Lung (tissue), 11 donors: ENCODE measurements at regions not wholly inside any gene's neighbourhood (a gene's known extent, or its start where the extent isn't known, plus 50 kb on each side); places are given as distances from the start of the nearest gene placed in this dataset.

Experiments used
- ATAC-seq: fragments of 200-7000 bp; cut with Tn5 transposase; one replicate; pipeline ENCODE4 v1.9.1; 2020; ENCODE audit warnings: moderate number of reproducible peaks; ENCODE audit not compliant: insufficient read depth, low FRiP score
- DNase-seq, 3 donors: peaks; one replicate each; pipeline ENCODE4 v3.0.0-alpha.2; 2013 to 2017
- H3K27ac ChIP-seq, 2 donors: one replicate each; pipeline ENCODE4 v1.5.1; 2013; ENCODE audit warnings: mild to moderate bottlenecking in 2 of 2, moderate library complexity in 2 of 2, control low read depth in 1 of 2, inconsistent platforms in 1 of 2, low read depth in 1 of 2, low read length in 1 of 2
- H3K27me3 ChIP-seq, 3 donors: one replicate each; pipeline ENCODE4 v1.5.1; 2013; ENCODE audit warnings: low read length in 2 of 3; ENCODE audit not compliant: control insufficient read depth in 3 of 3, insufficient read depth in 3 of 3
- H3K36me3 ChIP-seq, 4 donors: one replicate each; pipeline ENCODE4 v1.5.1; 2013; ENCODE audit warnings: low read length in 4 of 4, mild to moderate bottlenecking in 1 of 4, moderate library complexity in 1 of 4; ENCODE audit not compliant: control insufficient read depth in 4 of 4, insufficient read depth in 4 of 4
- H3K4me1 ChIP-seq, 5 donors: one replicate each; pipeline ENCODE4 v1.5.1; 2013; ENCODE audit warnings: low read length in 5 of 5, mild to moderate bottlenecking in 2 of 5, moderate library complexity in 1 of 5; ENCODE audit not compliant: control insufficient read depth in 5 of 5, insufficient read depth in 5 of 5
- H3K4me3 ChIP-seq: one replicate; pipeline ENCODE4 v1.5.1; 2013; ENCODE audit warnings: mild to moderate bottlenecking, control low read depth, moderate library complexity
- H3K9ac ChIP-seq, 2 donors: one replicate each; pipeline ENCODE4 v1.5.1; 2013; ENCODE audit warnings: low read length in 2 of 2, control low read depth in 1 of 2; ENCODE audit not compliant: insufficient read depth in 1 of 2
- H3K9me3 ChIP-seq, 4 donors: one replicate each; pipeline ENCODE4 v1.5.1; 2013; ENCODE audit warnings: low read length in 3 of 4, mild to moderate bottlenecking in 1 of 4, moderate library complexity in 1 of 4; ENCODE audit not compliant: control insufficient read depth in 4 of 4, insufficient read depth in 3 of 4
- WGBS, 2 donors: extraction: QIAGEN DNeasy Blood & Tissue Kit; methylation state at CpG; one replicate each; pipeline ENCODE4 v1.1.7; 2013; 5-methylcytosine and 5-hydroxymethylcytosine counted together
- TF ChIP-seq, protein P1 (sequence below): IDR thresholded peaks from 2 replicates; pipeline ENCODE4 v1.5.1; 2012; ENCODE audit warnings: mild to moderate bottlenecking; ENCODE audit errors: control extremely low read depth, extremely low read depth
- donor health status: control.
- donor health status: control.
- donor health status: Bipolar disorder and iron deficiency.
- donor health status: healthy.
- donor health status: DM: yes; HTN: yes; CAD: no.

DNA sequence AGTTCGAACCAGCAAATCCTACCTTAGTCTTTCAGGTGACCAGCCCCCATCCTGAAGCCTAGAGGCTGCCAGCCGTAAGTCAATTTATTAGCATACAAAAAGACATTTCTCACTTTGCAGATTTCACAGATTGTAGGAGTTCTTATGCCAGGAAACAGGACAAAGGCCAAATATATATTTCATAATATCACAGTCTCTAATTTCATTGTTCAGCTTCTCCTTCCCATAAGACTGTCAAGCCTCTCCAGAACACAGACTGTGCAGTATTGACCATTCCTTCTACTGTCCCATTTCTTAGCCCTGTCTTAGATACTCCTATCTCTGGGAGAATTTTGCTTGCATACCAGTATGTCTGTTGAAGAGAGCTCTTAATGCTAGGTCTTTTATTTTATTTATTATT lies 89.2 kb upstream of the RESF1 start:
- Histone ChIP-seq H3K4me1 (no peaks in the 10 kb centered on the region), H3K36me3 (no peaks in the 10 kb centered on the region), H3K9me3 (peaks cover 0 to 2% (median 0%) of the 10 kb centered on the region in 4 donors), H3K4me3 (no peak overlapping the region), H3K27ac (no peak overlapping the region), H3K9ac (no peak overlapping the region), H3K27me3 (no peaks in the 10 kb centered on the region)
- DNase-seq (no peak), ATAC-seq (no peak)
- TF ChIP-seq, protein P1, sequence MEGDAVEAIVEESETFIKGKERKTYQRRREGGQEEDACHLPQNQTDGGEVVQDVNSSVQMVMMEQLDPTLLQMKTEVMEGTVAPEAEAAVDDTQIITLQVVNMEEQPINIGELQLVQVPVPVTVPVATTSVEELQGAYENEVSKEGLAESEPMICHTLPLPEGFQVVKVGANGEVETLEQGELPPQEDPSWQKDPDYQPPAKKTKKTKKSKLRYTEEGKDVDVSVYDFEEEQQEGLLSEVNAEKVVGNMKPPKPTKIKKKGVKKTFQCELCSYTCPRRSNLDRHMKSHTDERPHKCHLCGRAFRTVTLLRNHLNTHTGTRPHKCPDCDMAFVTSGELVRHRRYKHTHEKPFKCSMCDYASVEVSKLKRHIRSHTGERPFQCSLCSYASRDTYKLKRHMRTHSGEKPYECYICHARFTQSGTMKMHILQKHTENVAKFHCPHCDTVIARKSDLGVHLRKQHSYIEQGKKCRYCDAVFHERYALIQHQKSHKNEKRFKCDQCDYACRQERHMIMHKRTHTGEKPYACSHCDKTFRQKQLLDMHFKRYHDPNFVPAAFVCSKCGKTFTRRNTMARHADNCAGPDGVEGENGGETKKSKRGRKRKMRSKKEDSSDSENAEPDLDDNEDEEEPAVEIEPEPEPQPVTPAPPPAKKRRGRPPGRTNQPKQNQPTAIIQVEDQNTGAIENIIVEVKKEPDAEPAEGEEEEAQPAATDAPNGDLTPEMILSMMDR: no peak
- WGBS, 2 donors: 79 to 80% methylated on average over 2 of the region's 2 CpGs

DNA sequence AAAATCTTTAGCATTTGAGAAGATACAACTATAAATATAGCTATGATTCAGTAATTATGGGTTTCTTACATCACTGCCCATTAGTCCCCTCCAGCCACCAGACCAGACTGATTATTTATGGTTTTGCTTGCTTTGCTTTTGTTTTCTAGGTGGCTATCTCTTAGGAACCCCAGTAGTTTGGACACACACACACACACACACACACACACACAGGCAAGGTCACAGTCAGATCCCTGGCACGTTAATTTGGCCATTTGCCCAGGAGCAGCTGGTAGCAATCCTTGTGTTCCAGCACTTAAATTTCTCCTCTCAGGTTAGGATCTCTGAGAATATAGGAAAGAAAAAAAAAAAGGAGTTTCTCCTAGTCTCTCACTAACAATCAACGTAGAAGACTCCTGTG lies 90.2 kb upstream of the RESF1 start:
- DNase-seq: peak in 1 of 3 donors; percentile 13
- 30 to 37% methylated on average over 2 of the region's 2 CpGs for WGBS, 2 donors

DNA sequence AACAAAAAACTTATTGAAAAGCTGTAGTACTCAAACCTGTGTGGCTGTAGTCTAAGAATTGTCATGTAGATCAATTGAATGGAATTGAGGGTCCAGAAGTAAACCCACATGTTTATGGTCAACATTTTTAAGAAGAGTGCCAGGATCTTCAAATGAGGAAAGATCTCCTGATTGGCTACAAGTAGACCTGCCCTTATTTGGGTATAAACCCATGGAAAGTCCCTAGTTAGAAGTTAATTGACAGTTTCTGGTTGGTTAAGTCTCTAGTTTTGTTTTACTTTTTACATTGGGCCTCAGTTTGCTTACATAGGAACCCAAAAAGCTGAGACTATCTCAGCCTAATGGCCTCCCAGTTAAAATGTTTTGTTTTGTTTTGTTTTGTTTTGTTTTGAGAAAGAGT lies 91.9 kb upstream of the RESF1 start:
- TF ChIP-seq, protein P1: no peak
- DNase-seq (no peak), ATAC-seq (no peak)
- Histone ChIP-seq H3K4me3 (no peak overlapping the region), H3K9me3 (no peaks in the 10 kb centered on the region), H3K4me1 (no peaks in the 10 kb centered on the region), H3K27ac (no peak overlapping the region), H3K9ac (no peak overlapping the region), H3K27me3 (no peaks in the 10 kb centered on the region), H3K36me3 (no peaks in the 10 kb centered on the region)

More for the DNA sequence above, 90.2 kb upstream of the RESF1 start:
- H3K9ac ChIP-seq: no peak overlapping the region
- H3K27ac ChIP-seq: no peak overlapping the region
- no peaks in the 10 kb centered on the region for H3K4me1 ChIP-seq
- TF ChIP-seq, protein P1: no peak
- no peaks in the 10 kb centered on the region for H3K36me3 ChIP-seq
- no peak overlapping the region for H3K4me3 ChIP-seq
- ATAC-seq: no peak
- no peaks in the 10 kb centered on the region for H3K27me3 ChIP-seq
- H3K9me3 ChIP-seq: peaks cover 0 to 2% (median 0%) of the 10 kb centered on the region in 4 donors

DNA sequence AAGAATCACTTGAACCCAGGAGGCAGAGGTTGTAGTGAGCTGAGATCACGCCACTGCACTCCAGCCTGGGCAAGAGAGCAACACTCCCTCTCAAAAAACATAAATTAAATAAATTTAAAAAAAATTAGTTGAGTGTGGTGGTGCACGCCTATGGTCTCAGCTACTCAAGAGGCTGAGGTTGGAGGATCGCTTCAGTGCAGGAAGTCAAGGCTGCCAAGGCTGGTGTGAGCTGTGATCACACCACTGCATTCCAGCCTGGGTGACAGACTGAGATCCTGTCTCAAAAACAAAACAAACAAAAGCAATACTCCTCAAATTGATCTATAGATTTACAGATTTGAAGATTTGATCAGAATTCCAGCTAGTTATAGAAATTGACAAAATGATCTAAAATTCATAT lies 92.7 kb upstream of the RESF1 start:
- no peak for DNase-seq
- no peaks in the 10 kb centered on the region for H3K36me3 ChIP-seq
- H3K27ac ChIP-seq: no peak overlapping the region
- no peak overlapping the region for H3K4me3 ChIP-seq
- 93 to 96% methylated on average over 3 of the region's 3 CpGs for WGBS, 2 donors
- H3K9ac ChIP-seq: no peak overlapping the region
- H3K4me1 ChIP-seq: no peaks in the 10 kb centered on the region
- no peak for ATAC-seq
- TF ChIP-seq, protein P1: no peak
- H3K9me3 ChIP-seq: no peaks in the 10 kb centered on the region
- no peaks in the 10 kb centered on the region for H3K27me3 ChIP-seq
